ENCODE measurements at regions not wholly inside any gene's neighbourhood (a gene's known extent, or its start where the extent isn't known, plus 50 kb on each side); places are given as distances from the start of the nearest gene placed in this dataset.

GRCh38 chr16:11402745-11403533, 57.7 kb downstream of the RMI2 start (continued):
- no peak for TF ChIP-seq ZNF687 (IDR thresholded peaks at IDR 0.05)
- TF ChIP-seq RFX5 (IDR thresholded peaks at IDR 0.05; ENCODE audit: low read depth, low read length): no peak
- no peak for TF ChIP-seq PRDM15 (CRISPR knock-in tag; IDR thresholded peaks at IDR 0.05)

- Histone ChIP-seq H3K79me2 (ENCODE audit: control insufficient read depth, insufficient read depth, low read length) (no peaks in the 10 kb centered on the region), H3K27me3 (replicated peaks in 1 of 2; ENCODE audit: control insufficient read depth in 2 of 2, insufficient read depth in 2 of 2, low read length in 1 of 2) (no peaks in the 10 kb centered on the region; a peak in 3 of 4 replicates), H2AFZ (ENCODE audit: control insufficient read depth, low read depth, low read length) (no peak overlapping the region), H3K36me3 (ENCODE audit: control insufficient read depth in 2 of 2, insufficient read depth in 2 of 2, low read length in 1 of 2) (no peaks in the 10 kb centered on the region), H3K4me2 (ENCODE audit: control insufficient read depth, insufficient read depth) (no peak overlapping the region), H3K4me1 (ENCODE audit: control insufficient read depth, insufficient read depth, low read length) (no peaks in the 10 kb centered on the region), H4K20me1 (ENCODE audit: control insufficient read depth, insufficient read depth) (no peaks in the 10 kb centered on the region), H3K4me3 (no peak overlapping the region), H3K9ac (ENCODE audit: control insufficient read depth, insufficient read depth, low read length) (no peak overlapping the region), H3K27ac (ENCODE audit: control insufficient read depth, insufficient read depth) (no peak overlapping the region), H3K9me3 (replicated peaks; ENCODE audit: control insufficient read depth, insufficient read depth, low read length) (no peaks in the 10 kb centered on the region)
- 3% methylated on average over 3 of the region's 3 CpGs for WGBS (ENCODE audit: insufficient coverage, insufficient replicate concordance, low lambda C conversion rate, missing lambda C conversion rate)
- in situ Hi-C loops (cut with MboI): no loop called here
- FAIRE-seq: no peak
- POLR2A ChIA-PET: no interaction called here
- DNase-seq (ENCODE audit: low read depth, low spot score): no peak
- no TSS peak for BruUV-seq (replicated peaks)
- CTCF ChIA-PET: interaction anchor here (4.3 to 7.3 kb wide), 2 partner anchors 15 to 439 kb away, joined by 33 to 60 read pairs; no protein-coding TSS in a partner anchor
- RAD21 ChIA-PET (ENCODE audit: unreplicated experiment): interaction anchor here (1.5 kb wide), 2 partner anchors 17 to 439 kb away, joined by 3 read pairs; no protein-coding TSS in a partner anchor
- intact Hi-C loops (cut with micrococcal nuclease; ENCODE audit: unreplicated experiment): no loop called here
- SMC1A ChIA-PET (ENCODE audit: uncharacterized antibody, unreplicated experiment): interaction anchor here (1.2 to 4.4 kb wide), 2 partner anchors 237 to 439 kb away, joined by 3 to 22 read pairs; no protein-coding TSS in a partner anchor
- no peak for ATAC-seq
- no peak for TF ChIP-seq ZNF24 (IDR thresholded peaks at IDR 0.05)
- no peak for TF ChIP-seq TBL1XR1 (IDR thresholded peaks at IDR 0.05; ENCODE audit: low read depth, low read length)
- no peak for TF ChIP-seq FOXM1 (IDR thresholded peaks at IDR 0.05; ENCODE audit: low read depth, low read length)
- TF ChIP-seq ZZZ3 (IDR thresholded peaks at IDR 0.05; ENCODE audit: control insufficient read depth, insufficient read length, low read depth): no peak
- TF ChIP-seq BCLAF1 (IDR thresholded peaks at IDR 0.05): no peak
- TF ChIP-seq ZNF274 (IDR thresholded peaks at IDR 0.05; ENCODE audit: insufficient read depth, insufficient read length): no peak
- no peak for TF ChIP-seq CHD4 (IDR thresholded peaks at IDR 0.05)
- no peak for TF ChIP-seq BMI1 (IDR thresholded peaks at IDR 0.05; ENCODE audit: borderline replicate concordance)
- TF ChIP-seq PAX8 (IDR thresholded peaks at IDR 0.05): no peak
Observed at GRCh38 chr16:11403534-11403795, 58.2 kb downstream of the RMI2 start.

Data from GM12878 (cell line).